ENCODE measurements at regions not wholly inside any gene's neighbourhood (a gene's known extent, or its start where the extent isn't known, plus 50 kb on each side); places are given as distances from the start of the nearest gene placed in this dataset.

DNA sequence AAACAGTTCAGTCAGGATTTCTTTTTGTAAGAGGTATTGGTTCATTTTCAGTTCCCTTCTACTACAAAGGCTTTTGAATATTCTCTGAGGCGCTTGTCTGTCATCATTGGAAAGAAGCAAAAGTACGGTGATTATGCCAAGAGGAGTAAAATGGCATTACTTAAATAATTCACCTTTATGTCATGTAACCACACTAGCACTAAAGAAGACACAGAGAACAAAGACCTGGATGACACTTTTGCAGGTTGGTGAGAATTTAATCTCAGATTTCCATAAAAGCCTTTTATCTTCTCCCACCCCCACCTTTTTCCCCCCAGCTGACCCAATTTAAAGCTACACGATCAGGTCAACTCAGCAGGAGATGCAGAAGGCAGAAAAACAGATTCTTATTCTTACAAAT lies 451.8 kb downstream of the HACE1 start:
- in situ Hi-C loops (cut with HindIII; ENCODE audit: low pct_ligation_motif_present, low pct_unique_long_range_greater_than_20kb, low sequenced_read_pairs) = no loop called here
- no peak for DNase-seq

- in situ Hi-C loops (cut with HindIII; ENCODE audit: low pct_ligation_motif_present, low pct_unique_long_range_greater_than_20kb, low sequenced_read_pairs) = no loop called here
- DNase-seq = no peak
Observed at GRCh38 chr6:104404377-104404776, 455.3 kb downstream of the HACE1 start.

- in situ Hi-C loops (cut with HindIII; ENCODE audit: low pct_ligation_motif_present, low pct_unique_long_range_greater_than_20kb, low sequenced_read_pairs) = no loop called here
- no peak for DNase-seq
Observed at GRCh38 chr6:104402572-104402971, 457.1 kb downstream of the HACE1 start.

- in situ Hi-C loops (cut with HindIII; ENCODE audit: low pct_ligation_motif_present, low pct_unique_long_range_greater_than_20kb, low sequenced_read_pairs) = no loop called here
Observed at GRCh38 chr6:104401926-104402325, 457.8 kb downstream of the HACE1 start.

GRCh38 chr6:104400844-104401243 lies 458.9 kb downstream of the HACE1 start:
- in situ Hi-C loops (cut with HindIII; ENCODE audit: low pct_ligation_motif_present, low pct_unique_long_range_greater_than_20kb, low sequenced_read_pairs) = no loop called here
- DNase-seq = no peak

More at GRCh38 chr6:104401926-104402325, 457.8 kb downstream of the HACE1 start:
- no peak for DNase-seq

GRCh38 chr6:104396077-104396476 lies 463.6 kb downstream of the HACE1 start:
- DNase-seq = no peak
- in situ Hi-C loops (cut with HindIII; ENCODE audit: low pct_ligation_motif_present, low pct_unique_long_range_greater_than_20kb, low sequenced_read_pairs) = no loop called here

DNA sequence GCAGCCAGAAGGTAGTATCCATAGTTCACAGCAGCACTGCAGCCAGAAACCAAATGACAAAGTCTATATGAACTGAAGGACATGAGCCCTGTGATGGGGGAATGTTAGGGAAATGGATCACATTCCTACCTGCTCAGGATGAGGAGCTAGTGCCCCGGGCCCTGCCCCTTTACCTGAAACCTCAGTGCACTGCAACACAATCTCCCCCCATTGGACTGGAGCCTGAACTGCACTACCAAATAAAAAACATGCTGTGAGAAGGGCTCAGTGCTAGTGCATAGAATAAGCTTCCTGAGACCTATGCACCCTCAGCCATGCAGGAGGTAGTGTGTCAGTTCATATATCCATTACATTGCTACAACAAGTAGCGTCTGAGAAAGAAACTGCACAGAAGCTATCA lies 477.8 kb downstream of the HACE1 start:
- in situ Hi-C loops (cut with HindIII; ENCODE audit: low pct_ligation_motif_present, low pct_unique_long_range_greater_than_20kb, low sequenced_read_pairs) = no loop called here
- no peak for DNase-seq

- no peak for DNase-seq
Observed at GRCh38 chr6:104365451-104366234, 494.1 kb downstream of the HACE1 start.

GRCh38 chr6:104357928-104358327 lies 501.8 kb downstream of the HACE1 start:
- in situ Hi-C loops (cut with HindIII; ENCODE audit: low pct_ligation_motif_present, low pct_unique_long_range_greater_than_20kb, low sequenced_read_pairs) = no loop called here
- DNase-seq = no peak

More at GRCh38 chr6:104365451-104366234, 494.1 kb downstream of the HACE1 start:
- in situ Hi-C loops (cut with HindIII; ENCODE audit: low pct_ligation_motif_present, low pct_unique_long_range_greater_than_20kb, low sequenced_read_pairs) = no loop called here

- DNase-seq = no peak
- in situ Hi-C loops (cut with HindIII; ENCODE audit: low pct_ligation_motif_present, low pct_unique_long_range_greater_than_20kb, low sequenced_read_pairs) = no loop called here
Observed at GRCh38 chr6:104356197-104356596, 503.5 kb downstream of the HACE1 start.

GRCh38 chr6:104349191-104349590 lies 510.5 kb downstream of the HACE1 start:
- no peak for DNase-seq
- in situ Hi-C loops (cut with HindIII; ENCODE audit: low pct_ligation_motif_present, low pct_unique_long_range_greater_than_20kb, low sequenced_read_pairs) = no loop called here

GRCh38 chr6:104344223-104344622 lies 515.5 kb downstream of the HACE1 start:
- in situ Hi-C loops (cut with HindIII; ENCODE audit: low pct_ligation_motif_present, low pct_unique_long_range_greater_than_20kb, low sequenced_read_pairs) = no loop called here
- no peak for DNase-seq

DNA sequence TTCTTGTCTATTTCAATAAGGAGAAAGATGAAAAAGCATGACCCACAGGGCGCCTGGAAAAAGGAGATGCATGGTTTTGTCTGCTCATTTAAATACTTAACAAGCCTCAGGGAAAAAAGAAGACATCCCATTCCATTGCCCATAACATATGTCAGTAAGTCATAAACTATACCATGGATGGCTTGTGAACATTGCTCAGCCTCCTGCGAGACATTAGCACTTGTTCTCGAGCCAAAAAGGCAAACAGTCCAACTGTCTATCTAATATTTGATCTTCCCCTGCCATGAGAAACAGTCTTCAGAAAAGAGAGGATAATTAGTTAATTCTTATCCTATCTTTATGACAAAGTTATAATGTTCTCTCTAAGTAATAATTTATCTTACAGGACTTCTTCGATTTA lies 527.4 kb downstream of the HACE1 start:
- no peak for DNase-seq
- in situ Hi-C loops (cut with HindIII; ENCODE audit: low pct_ligation_motif_present, low pct_unique_long_range_greater_than_20kb, low sequenced_read_pairs) = no loop called here

DNA sequence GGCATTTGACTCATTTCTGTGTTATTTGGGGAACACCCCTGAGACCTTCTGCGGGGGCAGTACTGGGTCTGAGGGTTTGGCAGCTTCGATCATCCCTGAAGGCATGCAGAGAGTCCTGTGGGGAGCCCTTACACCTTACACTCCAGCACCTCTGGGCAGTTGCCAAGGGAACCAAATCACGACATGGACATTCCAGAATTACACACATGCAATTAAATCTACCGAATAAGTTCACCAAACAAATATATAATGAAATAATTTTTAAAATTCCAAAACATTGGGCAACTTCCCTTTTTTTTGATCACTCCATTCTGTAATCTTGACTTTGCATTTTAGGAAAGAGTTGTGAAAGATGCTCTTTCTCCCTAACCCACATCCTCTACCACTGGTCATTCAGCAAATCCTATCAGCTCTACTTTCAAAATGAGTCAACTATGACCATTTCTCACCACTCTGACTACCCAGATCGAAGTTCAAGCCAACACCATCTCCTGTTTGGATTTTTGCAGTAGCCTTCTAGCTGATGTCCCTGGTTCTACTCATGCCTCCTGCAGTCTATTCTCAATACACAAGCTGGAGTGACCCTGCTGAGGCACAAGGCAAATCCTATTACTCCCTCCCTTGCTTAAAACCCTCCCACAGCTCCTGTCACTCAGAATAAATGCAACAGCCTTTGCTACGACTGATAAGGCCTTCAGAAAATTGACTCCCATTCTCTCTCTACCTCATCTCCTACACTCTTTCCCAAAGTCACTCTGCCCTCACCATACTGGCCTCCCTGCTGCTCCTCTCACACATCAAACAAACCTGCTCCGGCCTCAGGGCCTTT lies 533.3 kb downstream of the HACE1 start:
- no peak for DNase-seq
- in situ Hi-C loops (cut with HindIII; ENCODE audit: low pct_ligation_motif_present, low pct_unique_long_range_greater_than_20kb, low sequenced_read_pairs) = no loop called here

GRCh38 chr6:104325341-104326172 lies 534.2 kb downstream of the HACE1 start:
- DNase-seq = peak; percentile 5
- in situ Hi-C loops (cut with HindIII; ENCODE audit: low pct_ligation_motif_present, low pct_unique_long_range_greater_than_20kb, low sequenced_read_pairs) = no loop called here

DNA sequence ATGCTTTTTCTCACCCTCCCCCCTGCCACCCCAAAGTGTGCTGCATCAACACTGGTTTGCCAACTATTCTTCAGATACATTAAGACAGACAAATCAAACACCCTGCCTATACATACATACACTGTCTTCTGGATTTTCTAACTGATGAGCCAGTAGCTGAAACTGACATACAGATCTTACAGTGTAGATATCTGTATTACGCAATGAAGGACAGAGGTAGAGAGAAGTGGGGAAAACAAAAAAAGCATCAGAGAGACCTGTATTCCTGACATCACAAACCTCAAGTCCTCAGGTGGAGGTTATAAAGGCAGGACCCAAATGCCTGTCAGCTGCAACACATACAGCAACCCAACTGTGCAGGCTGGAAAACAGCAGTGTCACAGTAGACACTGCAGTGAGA lies 535.4 kb downstream of the HACE1 start:
- DNase-seq = no peak
- in situ Hi-C loops (cut with HindIII; ENCODE audit: low pct_ligation_motif_present, low pct_unique_long_range_greater_than_20kb, low sequenced_read_pairs) = no loop called here

GRCh38 chr6:104322841-104323240 lies 536.9 kb downstream of the HACE1 start:
- DNase-seq = no peak

DNA sequence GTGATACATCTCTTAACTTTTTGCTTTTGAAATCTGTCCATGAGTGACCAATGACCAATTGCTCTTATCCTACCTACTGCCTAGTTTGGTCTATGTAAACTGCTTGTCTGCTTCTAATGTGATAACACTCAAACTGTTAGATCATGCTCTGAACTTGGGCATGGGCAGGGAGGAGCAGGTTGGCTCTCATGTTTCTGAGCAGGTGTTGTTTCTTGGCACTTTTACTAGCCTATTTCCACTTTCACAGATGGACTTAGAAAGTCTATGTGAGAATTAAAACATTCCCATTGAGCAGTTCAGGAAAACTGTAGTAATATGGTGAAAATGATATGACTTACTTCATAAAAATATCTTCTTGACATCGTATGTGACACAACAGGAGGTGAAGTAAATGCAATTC lies 538.4 kb downstream of the HACE1 start:
- in situ Hi-C loops (cut with HindIII; ENCODE audit: low pct_ligation_motif_present, low pct_unique_long_range_greater_than_20kb, low sequenced_read_pairs) = no loop called here
- DNase-seq = no peak

More at GRCh38 chr6:104322841-104323240, 536.9 kb downstream of the HACE1 start:
- in situ Hi-C loops (cut with HindIII; ENCODE audit: low pct_ligation_motif_present, low pct_unique_long_range_greater_than_20kb, low sequenced_read_pairs) = no loop called here

DNA sequence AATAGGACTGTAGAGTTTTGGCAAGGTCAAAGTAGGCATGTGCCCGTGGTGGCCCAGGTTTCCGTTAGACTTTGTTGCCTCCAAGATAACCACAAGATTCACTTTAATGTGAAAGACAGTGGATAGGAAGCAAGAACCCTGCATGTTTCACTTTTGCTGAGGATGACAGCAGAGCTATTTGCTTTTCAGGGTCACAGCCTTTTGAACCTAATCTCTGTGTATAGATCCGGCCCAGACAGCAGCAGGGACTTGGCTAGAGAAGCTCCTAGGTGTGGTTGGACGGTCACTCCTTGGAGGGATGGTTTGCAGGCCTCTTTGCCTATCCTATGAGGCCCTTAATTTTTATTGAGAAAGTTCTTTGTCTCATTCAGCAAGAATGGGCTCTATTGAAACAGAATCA lies 538.8 kb downstream of the HACE1 start:
- DNase-seq = no peak
- in situ Hi-C loops (cut with HindIII; ENCODE audit: low pct_ligation_motif_present, low pct_unique_long_range_greater_than_20kb, low sequenced_read_pairs) = no loop called here
